ENCODE measurements at regions not wholly inside any gene's neighbourhood (a gene's known extent, or its start where the extent isn't known, plus 50 kb on each side); places are given as distances from the start of the nearest gene placed in this dataset.

- TF ChIP-seq CTCF (IDR thresholded peaks at IDR 0.05; ENCODE audit: borderline replicate concordance, extremely low read depth, low read length, poor library complexity, severe bottlenecking) (no peak), EZH2 (IDR thresholded peaks at IDR 0.05; ENCODE audit: borderline replicate concordance, low read depth, low read length, severe bottlenecking) (no peak)
Measured at GRCh38 chr15:29589416-29589815, 232.9 kb downstream of the TJP1 start.
